HG02610 (cell line): ENCODE measurements at regions not wholly inside any gene's neighbourhood (a gene's known extent, or its start where the extent isn't known, plus 50 kb on each side); places are given as distances from the start of the nearest gene placed in this dataset.

Experiments used
- ATAC-seq: cut with Tn5 transposase; IDR thresholded peaks from one replicate; pipeline ENCODE4 v1.9.1; 2021; ENCODE audit warnings: mild to moderate bottlenecking, moderate library complexity; ENCODE audit not compliant: unreplicated experiment

GRCh38 chr3:10555263-10555662 lies 49.9 kb upstream of the ATP2B2 start:
- ATAC-seq: no peak

- ATAC-seq: no peak
Measured at GRCh38 chr3:10556312-10556711, 50.9 kb upstream of the ATP2B2 start.

GRCh38 chr3:10557250-10557649 lies 51.9 kb upstream of the ATP2B2 start:
- no peak for ATAC-seq

- ATAC-seq: no peak
Measured at GRCh38 chr3:10557781-10558373, 52.5 kb upstream of the ATP2B2 start.

- ATAC-seq: no peak
Measured at GRCh38 chr3:10558736-10559135, 53.4 kb upstream of the ATP2B2 start.

- ATAC-seq: no peak
Measured at GRCh38 chr3:10560060-10560861, 54.9 kb upstream of the ATP2B2 start.

GRCh38 chr3:10561162-10561945 lies 56.0 kb upstream of the ATP2B2 start:
- ATAC-seq: no peak

GRCh38 chr3:10561946-10562560 lies 56.7 kb upstream of the ATP2B2 start:
- ATAC-seq: no peak

GRCh38 chr3:10563396-10563795 lies 58.0 kb upstream of the ATP2B2 start:
- ATAC-seq: no peak

- ATAC-seq: no peak
Measured at GRCh38 chr3:10565814-10566213, 60.4 kb upstream of the ATP2B2 start.

- no peak for ATAC-seq
Measured at GRCh38 chr3:10566451-10566850, 61.1 kb upstream of the ATP2B2 start.

GRCh38 chr3:10568549-10568948 lies 63.2 kb upstream of the ATP2B2 start:
- no peak for ATAC-seq

- ATAC-seq: no peak
Measured at GRCh38 chr3:10570196-10570946, 65.0 kb upstream of the ATP2B2 start.

GRCh38 chr3:10574101-10574620 lies 68.8 kb upstream of the ATP2B2 start:
- no peak for ATAC-seq

GRCh38 chr3:10575601-10576160 lies 70.3 kb upstream of the ATP2B2 start:
- ATAC-seq: no peak

GRCh38 chr3:10577486-10577885 lies 72.1 kb upstream of the ATP2B2 start:
- no peak for ATAC-seq

GRCh38 chr3:10580426-10580825 lies 75.0 kb upstream of the ATP2B2 start:
- ATAC-seq: no peak

- ATAC-seq: no peak
Measured at GRCh38 chr3:10581251-10581650, 75.9 kb upstream of the ATP2B2 start.

GRCh38 chr3:10581716-10582115 lies 76.3 kb upstream of the ATP2B2 start:
- no peak for ATAC-seq

GRCh38 chr3:10582733-10583132 lies 77.3 kb upstream of the ATP2B2 start:
- ATAC-seq: no peak
